GM19395 (cell line): ENCODE measurements at regions not wholly inside any gene's neighbourhood (a gene's known extent, or its start where the extent isn't known, plus 50 kb on each side); places are given as distances from the start of the nearest gene placed in this dataset.

ENCODE experiments used
- ATAC-seq: cut with Tn5 transposase; IDR thresholded peaks from one replicate; pipeline ENCODE4 v1.9.1; 2021; ENCODE audit warnings: mild to moderate bottlenecking, moderate library complexity; ENCODE audit not compliant: unreplicated experiment

DNA sequence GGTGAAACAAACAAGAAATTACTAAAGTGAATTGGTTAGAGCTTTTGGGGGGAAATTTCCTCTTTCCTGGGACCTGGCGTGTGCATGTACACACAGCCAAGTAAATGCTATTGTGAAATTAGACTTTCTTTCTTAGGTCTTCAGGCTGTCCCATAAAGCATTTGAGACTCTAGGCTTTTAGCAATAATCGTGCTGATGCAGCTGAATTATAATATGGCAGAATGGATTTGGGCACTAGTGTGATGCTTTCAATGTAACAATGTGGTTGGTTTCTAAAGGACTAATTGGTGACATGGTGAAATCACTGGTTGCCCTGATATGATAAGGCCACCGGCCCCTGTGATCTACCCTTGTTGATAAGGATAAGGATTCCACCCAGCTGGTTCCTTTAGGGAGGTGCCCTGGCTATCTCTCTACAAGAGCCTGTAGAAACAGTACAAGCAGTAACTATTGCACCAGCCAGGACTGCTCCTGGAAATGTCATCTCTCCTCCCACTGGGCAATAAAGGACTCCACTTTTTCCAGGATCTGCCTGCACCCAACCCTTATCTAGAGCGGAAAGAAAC is 164.1 kb downstream of the TFAP2A start:
- no peak for ATAC-seq

DNA sequence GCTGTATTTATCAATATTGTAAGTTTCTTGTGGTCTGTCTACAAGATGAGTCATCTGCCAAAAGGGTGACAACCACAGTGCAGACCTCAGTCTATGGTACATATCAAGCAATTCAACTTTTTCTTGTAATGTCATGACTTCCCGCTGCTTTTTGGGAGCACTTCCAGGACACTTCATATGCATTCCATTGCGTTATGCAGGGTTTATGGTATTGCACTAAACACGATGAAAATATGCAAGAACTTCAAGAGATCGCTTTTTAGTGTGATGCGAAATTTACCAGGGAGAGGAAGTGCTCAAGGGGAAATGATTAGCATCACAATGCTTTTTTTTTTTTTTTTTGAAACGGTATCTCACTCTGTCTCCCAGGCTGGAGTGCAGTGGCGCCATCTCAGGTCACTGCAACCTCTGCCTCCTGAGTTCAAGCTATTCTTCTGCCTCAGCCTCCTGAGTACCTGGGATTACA is 166.5 kb downstream of the TFAP2A start:
- no peak for ATAC-seq

DNA sequence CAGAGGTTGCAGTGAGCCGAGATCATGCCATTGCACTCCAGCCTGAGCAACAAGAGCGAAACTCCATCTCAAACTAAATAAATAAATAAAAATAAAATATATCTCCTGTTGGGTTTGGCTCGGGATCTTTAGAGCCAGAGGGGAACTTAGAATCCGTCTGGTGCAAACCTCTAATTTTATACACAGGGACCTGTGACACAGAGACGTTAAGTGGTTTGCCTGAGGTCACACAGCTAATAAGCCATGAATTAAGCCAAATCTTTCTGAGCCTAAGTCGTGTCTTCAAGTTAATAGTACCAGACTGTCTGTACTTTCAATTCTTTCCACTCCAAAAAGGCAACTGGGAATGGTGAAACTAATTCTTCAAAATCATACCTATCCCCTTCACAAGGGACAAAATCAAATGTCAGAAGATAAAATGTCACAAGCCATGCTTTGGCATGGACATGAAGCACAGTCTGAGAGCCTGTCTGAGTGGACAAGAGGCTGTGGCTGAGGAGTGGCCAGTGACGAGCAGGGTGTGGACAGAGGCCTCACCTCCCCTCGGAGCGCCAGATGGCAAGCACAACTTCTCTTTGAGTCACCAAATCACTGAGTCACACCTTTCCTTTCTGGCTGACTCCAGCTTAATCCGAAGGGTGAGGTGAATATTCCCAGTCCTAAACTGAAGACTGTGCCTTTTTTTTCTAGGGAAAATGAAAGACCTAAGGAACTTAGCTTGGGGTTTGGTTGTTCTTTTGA is 177.4 kb downstream of the TFAP2A start:
- ATAC-seq: no peak

DNA sequence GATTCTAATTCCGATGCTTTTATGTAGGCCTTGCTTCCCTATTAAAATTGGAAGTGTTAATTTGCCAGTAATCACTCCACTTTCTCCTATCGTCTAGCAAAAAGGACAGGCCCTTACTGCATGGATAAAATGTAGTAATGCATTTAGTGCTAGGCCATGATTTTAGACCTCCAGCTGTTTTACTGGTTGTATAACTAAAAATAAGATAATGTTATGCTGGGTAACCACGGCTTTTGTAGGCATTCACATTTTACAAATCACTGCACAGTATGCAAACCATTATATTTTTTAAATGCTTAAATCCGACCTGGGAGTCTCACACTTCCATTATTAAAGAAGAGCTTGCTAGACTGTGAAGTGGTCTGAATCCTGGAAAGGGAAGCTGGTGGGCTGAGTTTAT is 179.5 kb downstream of the TFAP2A start:
- no peak for ATAC-seq

DNA sequence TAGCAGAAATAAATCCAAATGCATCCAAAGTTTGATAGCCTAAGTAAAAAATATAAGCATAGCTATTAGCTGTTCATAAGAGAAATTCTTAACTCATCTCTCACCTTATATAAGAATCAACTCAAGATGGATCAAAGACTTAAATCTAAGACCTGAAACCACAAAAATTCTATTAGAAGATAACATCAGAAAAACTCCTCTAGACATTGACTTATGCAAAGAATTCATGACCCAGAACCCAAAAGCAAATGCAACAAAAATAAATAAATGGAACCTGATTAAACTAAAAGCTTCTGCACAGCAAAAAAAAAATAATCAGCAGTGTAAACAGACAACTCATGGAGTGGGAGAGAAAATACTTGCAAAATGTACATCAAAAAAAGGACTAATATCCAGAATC is 184.3 kb downstream of the TFAP2A start:
- no peak for ATAC-seq

DNA sequence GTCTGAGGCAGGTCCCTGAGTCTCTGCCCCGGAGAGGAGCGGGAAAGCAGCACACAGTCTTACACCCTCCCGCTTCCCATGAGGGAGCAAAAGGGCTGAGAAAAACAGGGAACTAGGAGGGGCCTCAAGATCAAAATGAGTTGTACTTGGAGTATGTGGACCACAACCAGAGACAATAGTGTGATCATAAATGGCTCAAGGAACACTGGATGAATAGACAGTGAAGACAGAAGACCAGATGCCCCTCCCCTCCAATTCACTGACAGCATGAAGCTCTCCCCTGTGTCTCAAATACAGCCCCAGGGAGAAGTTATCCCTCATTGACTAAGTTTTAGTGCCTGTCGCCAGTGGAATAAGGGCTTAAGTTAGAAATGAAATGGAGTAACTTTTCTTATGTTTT is 191.0 kb downstream of the TFAP2A start:
- no peak for ATAC-seq

DNA sequence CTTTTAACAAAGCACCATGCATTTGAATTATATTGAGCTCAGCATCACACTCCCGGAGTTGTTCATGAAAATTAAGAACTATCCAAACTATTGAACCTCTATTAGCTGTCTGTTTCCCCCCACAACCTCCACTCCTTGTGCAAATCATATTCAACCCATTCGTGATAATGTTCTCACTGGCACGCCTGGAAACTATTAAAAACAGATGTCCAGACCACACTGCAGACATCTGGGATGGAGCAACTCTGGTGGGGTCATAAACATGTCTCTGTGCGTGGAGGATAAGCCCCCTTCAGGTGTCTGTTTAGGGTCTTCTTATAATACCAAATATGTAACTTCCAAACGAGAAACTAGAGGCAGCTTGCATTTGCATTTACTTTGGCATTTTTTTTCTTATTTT is 193.7 kb downstream of the TFAP2A start:
- ATAC-seq: no peak

DNA sequence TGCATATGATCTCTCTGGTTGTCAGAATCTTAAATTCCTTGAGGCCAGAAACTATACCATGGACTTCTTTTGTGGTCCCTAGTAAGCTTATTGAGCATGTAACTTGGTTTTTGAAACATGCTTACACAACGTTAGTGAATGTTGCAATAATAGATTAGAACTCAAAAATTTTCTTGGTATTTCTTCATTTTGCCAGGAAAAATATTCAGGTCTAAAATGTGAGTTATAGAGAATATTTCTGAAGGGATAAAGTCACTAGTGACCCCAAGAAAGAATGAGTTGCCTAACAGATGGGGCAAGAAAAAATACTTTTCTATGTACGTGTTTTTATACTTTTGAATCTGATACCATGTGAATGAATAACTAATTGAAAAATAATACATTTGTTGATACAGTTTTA is 195.4 kb downstream of the TFAP2A start:
- ATAC-seq: no peak

DNA sequence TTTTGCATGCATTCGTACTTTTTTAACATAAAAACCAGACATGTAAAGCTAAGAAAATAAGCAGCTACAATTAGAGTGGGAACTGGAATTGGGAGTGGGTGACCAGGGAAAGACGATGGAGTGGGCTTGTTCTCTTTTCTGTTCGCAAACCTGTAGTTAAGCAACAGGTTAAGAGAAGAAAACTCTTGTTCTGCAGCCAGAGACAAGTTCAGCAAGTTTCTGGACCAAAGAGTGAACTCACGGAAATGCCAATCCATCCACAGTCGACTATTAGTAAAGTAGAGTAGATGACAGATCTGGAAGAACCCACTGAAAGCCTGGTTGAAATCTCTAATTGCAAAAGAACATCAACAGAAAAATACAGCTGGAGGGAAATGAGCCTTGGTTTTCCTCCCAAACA is 197.8 kb downstream of the TFAP2A start:
- ATAC-seq: no peak

DNA sequence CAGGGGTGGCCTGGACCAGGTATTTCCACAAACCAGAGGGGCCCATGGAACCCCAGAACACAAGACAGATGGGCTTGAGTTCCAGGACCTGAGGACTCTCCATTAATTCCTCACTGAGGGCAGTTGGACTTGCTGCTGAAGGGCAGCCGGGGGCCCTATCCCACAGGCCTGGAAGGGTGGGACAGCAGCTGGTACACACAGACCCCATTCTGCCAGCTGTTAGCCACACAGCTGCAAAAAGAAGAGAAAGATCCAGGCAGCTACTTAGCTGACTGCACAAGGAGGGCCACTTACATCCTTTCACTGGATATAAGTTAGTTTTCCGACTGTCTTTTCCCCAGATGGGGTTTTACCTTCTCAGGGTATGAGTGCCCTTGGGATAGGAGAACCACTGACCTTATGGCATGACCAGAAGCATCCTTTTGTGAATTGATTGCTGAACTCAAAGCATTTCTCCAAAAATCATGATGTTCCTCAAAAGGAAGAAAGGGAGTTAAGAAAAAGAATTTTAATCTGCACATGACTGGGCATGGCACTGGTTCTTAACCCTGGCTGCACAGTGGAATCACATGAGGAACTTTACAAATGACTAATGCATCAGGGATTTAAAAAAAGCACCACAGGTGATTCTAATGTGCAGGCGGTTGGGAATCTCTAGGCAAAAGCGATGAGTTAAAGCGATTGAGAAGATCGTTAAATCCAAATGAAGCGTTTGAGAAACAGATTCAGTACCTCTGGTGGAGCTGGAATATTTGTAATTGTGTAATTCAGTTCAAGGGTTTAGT is 199.4 kb downstream of the TFAP2A start:
- ATAC-seq: no peak

DNA sequence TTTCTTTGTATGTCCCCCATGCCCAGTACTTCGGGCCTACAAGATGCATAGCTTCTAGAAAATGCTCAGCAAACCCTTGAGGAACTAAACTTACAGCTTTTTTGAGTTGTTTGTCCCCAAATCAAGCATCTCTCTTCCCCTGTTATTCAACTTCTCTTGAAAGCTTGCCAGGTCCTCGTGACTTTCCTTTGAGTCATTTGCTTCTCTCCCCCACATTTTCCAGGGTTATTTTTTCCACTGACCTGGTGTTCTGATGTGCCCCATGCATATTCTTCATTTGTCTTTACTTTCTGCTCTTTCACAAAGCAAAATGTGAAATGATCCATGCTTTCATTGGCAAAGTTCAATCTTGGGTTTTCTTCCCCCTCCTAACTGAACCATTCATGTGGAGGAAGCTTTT is 204.8 kb downstream of the TFAP2A start:
- ATAC-seq: no peak

DNA sequence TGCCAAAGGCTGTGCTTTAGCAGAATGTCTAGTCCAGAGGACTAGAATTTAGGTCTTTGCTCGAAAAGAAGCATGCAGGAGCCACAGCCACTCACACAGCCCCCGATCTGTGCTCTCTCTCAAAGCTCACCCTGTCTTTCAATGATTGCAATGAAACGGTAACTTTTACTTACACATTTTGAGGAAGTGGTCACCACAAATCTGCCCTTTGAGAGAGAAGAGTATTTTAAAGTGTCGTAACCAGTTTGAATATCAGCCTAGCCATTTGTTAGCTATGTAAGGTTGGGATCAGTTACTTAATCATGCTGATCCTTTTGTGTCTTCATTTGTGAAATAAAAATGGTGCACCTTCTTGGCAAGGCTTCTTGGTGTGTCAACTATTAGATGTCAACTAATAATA is 209.0 kb downstream of the TFAP2A start:
- ATAC-seq: no peak

DNA sequence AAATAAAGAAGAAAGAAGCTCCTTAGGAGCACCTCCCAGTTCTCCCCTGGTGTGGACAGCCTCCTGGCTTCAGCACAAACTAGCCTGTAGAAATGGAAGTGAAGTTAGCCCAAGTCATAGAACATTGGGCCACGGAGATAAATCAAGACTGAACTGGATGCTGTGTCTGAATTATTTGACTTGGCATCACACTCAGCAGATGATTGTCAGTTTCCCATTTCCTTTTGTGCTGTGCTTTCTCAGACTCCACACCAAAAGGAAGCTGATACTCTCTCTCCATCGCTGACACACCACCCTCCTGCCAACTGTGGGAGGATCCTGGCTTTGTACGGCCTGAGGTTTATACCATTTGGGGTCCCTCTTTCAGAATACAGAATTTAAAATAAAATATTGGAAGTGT is 209.8 kb downstream of the TFAP2A start:
- ATAC-seq: no peak

DNA sequence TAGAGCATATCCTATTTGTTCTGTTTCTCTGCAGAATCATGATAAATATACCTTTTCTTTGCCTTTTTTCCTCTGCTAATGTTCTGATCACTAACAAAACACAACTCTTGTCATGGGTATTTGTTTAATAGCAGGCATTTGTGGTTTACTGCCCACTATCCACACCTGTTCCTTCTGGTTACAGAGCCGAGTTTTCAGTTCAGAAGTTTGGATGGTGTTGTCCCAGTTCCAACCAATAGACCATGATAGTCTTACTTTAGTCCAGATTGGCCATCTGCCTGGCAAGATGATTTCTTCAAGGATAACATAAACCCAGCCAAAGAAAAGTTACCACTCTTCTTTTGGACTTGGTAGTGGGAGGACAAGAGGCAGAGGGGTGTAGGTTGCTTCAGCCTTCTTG is 211.2 kb downstream of the TFAP2A start:
- no peak for ATAC-seq

DNA sequence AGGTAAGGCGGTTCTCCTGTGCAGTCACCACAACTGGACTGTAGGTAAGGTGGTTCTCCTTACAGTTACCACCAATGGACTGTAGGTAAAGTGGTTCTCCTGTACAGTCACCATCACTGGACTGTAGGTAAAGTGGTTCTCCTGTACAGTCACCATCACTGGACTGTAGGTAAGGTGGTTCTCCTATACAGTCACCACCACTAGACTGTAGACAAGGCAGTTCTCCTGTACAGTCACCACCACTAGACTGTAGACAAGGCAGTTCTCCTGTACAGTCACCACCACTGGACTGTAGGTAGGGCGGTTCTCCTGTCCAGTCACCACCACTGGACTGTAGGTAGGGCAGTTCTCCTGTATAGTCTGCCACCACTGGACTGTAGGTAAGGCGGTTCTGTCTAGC is 212.3 kb downstream of the TFAP2A start:
- no peak for ATAC-seq

DNA sequence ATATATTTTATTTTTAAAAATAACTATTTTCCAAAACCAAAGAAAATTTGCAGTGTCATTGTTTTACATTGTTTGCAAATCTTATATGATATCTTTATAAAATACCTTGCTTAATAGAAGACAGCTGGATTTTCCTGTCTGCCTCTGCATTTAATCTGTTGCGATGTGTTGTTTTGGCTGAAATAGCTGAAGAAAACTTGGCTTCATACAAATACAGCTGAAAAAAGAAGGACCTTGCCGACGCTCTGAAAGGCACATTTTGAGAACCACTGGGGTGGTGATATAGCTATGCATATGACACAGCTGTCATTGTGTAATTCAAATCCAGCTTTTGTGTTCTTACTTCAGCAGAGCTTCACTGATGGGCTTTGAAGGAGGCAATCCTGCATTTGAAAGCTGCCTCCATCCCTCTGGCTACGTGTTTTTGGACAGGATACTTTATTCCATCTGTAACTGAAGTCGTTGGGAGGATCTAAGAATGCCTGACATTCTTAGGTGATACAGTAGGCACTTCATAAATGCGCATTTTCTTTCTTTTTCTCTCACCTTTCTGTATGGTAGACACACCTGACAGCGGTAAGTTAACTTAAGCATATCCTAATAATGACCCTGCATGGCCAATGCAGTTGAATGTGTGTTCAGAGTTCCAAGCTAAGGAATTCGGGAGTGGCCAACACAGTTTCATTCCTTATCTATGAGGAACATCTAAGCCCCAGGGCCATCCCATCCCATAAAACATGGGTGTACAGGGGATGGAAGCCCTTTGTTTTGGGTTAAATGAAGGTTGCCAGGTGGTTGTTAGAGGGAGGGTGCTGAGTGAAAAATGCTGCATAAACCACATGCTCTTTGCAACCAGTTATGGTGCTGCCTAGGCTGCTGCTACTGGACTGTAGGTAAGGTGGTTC is 213.0 kb downstream of the TFAP2A start:
- ATAC-seq: no peak

DNA sequence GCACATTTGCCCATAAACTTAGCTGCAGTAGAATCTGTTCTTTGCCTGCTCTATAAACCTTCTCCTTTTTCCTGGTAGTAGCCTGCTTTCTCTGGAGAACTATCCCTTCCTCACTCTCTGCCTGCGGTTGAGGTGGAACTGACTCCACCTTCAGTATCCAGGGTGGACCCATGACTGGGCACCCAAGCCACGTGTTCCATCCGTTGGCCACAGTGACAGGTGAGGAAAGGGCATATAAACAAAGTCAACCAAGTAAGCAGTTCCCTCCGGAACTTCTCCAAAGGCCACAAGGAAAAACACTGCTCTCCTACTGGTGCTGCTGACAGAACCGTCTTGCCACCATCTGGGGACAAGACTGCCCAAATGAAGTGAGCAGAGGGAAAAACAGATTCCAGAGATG is 218.8 kb downstream of the TFAP2A start:
- ATAC-seq: no peak

DNA sequence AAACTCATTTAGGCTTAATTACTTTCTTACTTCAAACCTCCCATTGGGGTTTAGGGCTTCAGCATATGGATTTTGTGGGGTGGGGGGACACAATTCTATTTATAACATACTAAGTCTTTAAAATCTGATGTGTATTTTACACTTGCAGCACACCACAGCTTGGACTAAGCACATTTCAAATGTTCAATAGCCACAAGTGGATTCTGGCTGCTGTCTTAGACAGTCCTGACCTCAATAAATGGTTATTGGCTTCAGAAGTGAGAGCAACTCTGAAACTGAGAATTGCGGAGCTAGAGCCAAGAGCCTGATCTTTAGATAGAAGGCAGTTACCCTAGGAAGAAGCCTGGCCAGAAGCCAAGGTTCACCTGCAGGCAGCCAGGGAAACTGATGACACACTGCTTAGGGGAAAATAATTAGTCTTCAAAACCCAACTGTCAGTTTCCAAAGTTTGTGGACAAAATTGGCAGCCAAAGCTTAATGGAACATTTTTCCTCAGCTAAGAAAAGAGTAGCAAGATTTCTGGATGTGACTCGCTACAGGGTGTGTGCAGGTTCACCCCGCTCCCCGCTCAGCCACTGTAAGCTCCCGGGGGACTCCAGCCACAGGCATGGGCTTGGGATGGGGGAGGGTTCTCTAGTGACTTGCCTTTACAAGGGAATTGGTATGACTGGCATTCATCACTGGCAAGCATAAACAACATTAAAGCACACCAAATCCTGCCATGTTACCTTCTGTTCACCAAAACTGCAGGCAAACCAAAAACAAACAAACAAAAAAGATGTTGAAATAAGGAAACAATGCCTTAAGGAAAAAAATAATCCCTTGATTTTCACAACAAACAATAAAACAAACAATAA is 219.8 kb downstream of the TFAP2A start:
- ATAC-seq: no peak

DNA sequence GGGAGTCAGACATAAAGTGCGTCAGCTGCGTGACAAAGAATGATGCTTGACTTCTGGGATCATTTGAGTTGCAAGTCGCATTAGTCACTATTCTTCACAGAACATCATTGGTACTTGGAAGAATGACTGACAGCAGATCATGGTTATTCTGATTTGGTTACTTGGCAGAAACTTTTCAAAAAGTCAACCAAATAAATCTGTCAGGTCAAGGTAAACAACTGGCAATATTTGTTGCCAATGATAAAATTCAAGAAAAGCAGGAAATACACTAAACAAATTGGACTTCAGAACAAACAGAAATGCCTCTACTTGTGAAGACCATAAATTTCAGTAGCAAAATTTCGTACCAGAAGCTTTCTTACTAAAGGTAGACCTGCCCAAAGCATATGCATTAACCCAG is 221.6 kb downstream of the TFAP2A start:
- ATAC-seq: no peak

DNA sequence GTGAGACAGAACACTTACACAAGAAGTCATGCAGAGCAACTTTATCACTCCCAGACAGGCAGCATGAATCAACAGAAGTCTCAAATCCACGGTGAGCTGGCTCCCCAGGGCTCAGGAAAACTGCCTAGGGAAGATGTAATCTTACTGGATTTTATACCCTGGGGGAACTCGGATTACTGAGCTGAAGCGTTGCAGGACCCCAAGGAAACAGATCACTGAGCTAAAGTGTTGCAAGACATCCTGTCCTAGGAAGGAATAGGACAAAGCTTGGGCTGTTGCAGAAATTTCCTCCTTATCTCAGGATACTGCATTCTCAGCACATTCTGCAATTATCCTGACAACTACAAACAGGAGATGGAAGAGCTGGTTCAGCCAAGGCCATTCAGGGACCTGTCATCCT is 224.8 kb downstream of the TFAP2A start:
- ATAC-seq: no peak
